GM19372 (cell line): ENCODE measurements at regions not wholly inside any gene's neighbourhood (a gene's known extent, or its start where the extent isn't known, plus 50 kb on each side); places are given as distances from the start of the nearest gene placed in this dataset.

Experiments
- ATAC-seq: cut with Tn5 transposase; IDR thresholded peaks from one replicate; pipeline ENCODE4 v1.9.1; 2021; ENCODE audit warnings: mild to moderate bottlenecking, low read depth, moderate library complexity; ENCODE audit not compliant: unreplicated experiment

- no peak for ATAC-seq
These were observed 314.7 kb upstream of the ATP2B1 start for GRCh38 chr12:90023207-90023900.

GRCh38 chr12:90021795-90022440 lies 313.3 kb upstream of the ATP2B1 start:
- ATAC-seq: no peak

GRCh38 chr12:90020881-90021280 lies 312.2 kb upstream of the ATP2B1 start:
- no peak for ATAC-seq

- ATAC-seq: no peak
These were observed 311.8 kb upstream of the ATP2B1 start for GRCh38 chr12:90020436-90020835.

GRCh38 chr12:90020014-90020413 lies 311.4 kb upstream of the ATP2B1 start:
- ATAC-seq: no peak

GRCh38 chr12:90017316-90017715 lies 308.7 kb upstream of the ATP2B1 start:
- ATAC-seq: no peak

- no peak for ATAC-seq
These were observed 306.6 kb upstream of the ATP2B1 start for GRCh38 chr12:90015228-90015627.

DNA sequence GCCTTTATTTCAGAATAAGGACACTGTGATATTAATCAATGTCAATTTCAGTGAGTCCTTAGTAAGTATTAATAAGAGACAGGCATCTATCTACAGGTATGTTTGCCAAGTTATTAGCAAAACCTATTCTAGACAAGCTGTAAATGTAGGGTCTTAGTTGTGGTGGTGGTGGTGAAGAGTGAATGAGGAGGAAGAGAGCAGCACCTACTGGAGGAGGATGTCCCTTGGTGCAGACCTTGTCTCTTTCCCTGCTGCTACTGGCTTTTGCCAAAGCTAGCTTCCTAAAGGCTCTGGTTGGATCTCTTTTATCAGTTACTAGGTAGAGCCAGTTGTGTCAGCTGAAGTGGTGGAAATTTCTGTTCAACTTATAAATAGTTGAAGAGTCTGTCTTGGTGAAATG lies 304.8 kb upstream of the ATP2B1 start:
- no peak for ATAC-seq

DNA sequence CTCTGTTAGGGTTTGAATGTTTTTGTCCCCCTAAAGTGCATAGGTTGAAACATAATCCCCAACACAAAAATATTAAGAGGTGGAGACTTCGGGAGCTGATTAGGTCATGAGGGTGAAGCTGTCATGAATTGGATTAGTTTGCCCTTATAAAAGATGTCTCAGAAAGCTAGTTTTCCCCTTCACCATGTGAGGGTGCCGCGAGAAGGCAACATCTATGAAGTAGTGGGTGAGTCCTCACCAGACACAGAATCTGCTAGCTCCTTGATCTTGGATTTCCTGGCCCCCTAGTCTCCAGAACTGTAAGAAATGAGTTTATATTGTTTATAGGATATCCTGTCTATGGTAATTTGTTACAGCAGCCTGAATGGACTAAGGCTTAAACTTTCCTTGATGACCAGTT lies 301.5 kb upstream of the ATP2B1 start:
- no peak for ATAC-seq

DNA sequence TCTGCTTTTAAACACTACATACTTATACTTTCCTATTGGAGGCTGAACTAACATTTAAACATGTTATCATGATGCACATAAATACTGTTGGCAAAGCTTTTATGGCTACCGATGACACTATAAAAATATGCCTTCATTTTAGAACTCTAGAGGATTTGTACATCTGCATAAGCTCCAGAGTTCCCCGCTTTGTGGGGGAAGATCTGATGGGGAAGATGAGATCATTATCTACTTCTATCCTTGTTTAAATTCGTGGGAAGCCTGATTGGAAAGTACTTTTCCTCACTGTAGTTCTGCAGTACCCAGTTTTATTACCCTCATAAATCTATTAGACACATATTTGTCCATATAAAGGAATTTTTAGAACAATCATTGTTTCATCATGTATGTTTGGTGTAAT lies 299.6 kb upstream of the ATP2B1 start:
- no peak for ATAC-seq

DNA sequence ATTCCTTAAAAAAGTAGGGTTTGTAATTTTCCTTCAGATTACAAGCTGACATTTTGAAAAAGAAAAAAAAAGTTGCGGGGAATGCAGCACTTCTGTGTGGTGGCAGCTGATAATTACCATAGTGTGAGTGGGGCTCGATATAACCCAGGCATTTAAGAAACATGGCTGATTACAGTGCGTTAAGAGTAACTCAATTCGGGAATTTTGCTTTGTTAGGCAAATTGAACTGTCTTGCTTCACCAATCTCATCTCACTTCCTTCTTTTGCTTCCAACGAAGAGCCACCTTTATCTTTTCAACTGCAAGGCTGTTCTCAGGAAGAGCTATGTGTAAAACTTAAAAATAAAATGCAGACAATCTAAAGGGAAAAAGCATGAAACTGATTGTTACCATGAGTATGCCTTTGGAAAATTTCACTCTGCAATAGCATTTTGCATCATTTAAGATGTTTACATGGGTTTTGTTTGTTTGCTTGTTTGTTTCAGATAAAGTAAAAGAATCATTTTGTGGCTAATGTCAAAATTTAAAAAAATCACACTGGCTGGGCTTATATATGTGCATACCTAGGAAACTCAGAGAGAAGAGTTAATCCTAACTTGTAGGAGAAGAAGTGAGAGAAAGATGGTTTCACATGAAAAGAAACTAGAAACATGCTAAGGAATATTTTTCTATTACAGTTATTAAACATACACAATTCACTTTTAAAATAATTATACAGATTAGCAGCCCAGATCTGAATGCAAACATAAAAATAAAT lies 295.9 kb upstream of the ATP2B1 start:
- no peak for ATAC-seq

DNA sequence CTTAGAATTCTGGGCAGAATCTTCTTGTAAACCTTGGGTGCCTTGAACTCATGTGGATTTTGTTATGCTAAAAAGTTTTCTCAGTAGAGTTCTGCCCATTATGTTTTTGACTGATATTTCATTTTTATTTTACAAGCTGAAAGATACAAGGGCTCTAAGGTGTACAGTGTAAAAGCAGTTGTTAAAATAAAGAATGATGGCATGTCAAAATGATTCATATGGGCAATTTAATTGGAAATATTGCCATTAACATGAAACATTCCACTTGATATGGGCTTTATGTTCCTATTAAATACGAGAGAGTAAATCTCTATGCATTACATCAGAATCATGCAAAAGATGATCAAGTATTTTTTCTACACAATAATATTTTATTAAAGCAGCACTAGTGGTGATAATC lies 295.1 kb upstream of the ATP2B1 start:
- no peak for ATAC-seq

- ATAC-seq: no peak
These were observed 292.1 kb upstream of the ATP2B1 start for GRCh38 chr12:90000721-90001120.

- no peak for ATAC-seq
These were observed 291.3 kb upstream of the ATP2B1 start for GRCh38 chr12:89999699-90000505.

- ATAC-seq: no peak
These were observed 287.2 kb upstream of the ATP2B1 start for GRCh38 chr12:89995870-89996269.

DNA sequence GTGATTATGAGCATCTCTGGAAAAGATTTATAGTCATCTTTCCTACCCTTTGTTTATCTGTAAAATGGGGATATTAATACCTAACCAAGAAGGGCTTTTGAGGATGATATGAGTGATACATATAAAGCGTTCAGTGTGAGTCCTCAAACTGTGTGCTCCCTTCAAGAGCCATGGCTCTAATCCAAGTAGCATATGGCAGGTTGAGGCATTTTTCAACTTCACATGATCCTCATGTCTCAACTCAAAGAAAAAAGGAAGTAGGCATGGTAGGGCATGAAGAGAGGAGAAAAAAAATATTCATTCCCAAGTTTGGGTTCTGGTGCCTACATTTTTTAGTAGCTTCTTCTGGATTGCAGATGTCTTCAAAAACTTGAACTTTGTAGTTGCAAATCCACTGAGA lies 286.3 kb upstream of the ATP2B1 start:
- ATAC-seq: no peak

- ATAC-seq: no peak
These were observed 285.0 kb upstream of the ATP2B1 start for GRCh38 chr12:89993632-89994031.

DNA sequence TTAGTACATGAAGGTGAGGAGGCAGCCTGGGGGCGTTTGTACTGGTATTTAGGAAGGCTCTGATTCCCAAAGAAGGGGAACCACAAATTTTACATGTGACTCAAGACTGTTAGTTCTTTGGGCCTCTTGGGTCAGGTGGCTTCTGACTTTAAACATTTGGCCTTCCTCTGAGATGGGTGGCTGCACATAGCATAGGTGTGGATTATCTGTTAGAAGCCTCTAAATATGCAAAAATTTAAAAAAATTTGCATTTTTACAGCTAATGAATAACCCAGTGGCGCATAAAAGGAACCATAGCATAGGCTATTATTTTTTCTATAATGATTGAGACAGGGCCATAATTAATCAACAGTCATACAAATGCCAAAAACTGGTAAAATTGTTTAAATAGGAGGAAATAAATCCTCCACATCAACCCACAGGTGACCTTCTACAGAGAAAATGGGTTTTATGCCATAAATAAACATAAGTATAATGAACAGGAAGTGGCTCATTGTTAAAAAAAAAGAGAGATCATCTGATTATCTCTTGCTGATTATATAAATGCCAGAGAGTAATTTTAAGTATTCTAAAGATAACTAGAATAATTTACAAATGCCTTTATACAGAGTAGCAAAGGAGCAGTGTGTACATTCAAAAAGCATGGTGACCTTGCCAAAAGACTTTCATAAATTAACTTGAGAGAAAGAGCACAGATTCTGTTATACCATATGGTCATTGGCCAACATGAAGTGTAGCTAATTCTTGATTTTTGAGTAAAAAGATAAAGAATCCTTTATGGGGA lies 284.2 kb upstream of the ATP2B1 start:
- no peak for ATAC-seq

GRCh38 chr12:89991807-89992590 lies 283.4 kb upstream of the ATP2B1 start:
- no peak for ATAC-seq
